HCT116 (cell line): ENCODE measurements at regions not wholly inside any gene's neighbourhood (a gene's known extent, or its start where the extent isn't known, plus 50 kb on each side); places are given as distances from the start of the nearest gene placed in this dataset.

Experiments
- ATAC-seq: fragments of 200-7000 bp; cut with Tn5 transposase; 2 replicates; pipeline ENCODE4 v1.9.1; 2020; ENCODE audit warnings: mild to moderate bottlenecking, moderate library complexity
- BruUV-seq: library from RNA; stranded (reverse); fragments of 400-500 nt; replicated peaks from 2 replicates; lab custom pipeline; 2021; lab: Mats Ljungman, UMichigan
- CTCF ChIA-PET: fragments of 300-600 bp; sonication (Branson Sonifier 250); formaldehyde crosslinking; loops from one replicate; lab custom pipeline; 2021; ENCODE audit warnings: antibody characterized with exemption; lab: Charles Lee
- POLR2A ChIA-PET: fragments of 300-600, 350-600 bp; sonication (Branson Sonifier 250); formaldehyde crosslinking; loops from one replicate; lab custom pipeline; 2021; ENCODE audit warnings: antibody characterized with exemption; lab: Charles Lee
- RAD21 ChIA-PET, 2 experiments: fragments of 300-600 bp; sonication (Branson Sonifier 250); formaldehyde crosslinking; loops; one replicate each; lab custom pipeline; 2023; ENCODE audit warnings: low total read pairs in 2 of 2; ENCODE audit not compliant: uncharacterized antibody in 2 of 2, unreplicated experiment in 2 of 2, low non-redundant PET in 1 of 2; lab: Charles Lee
- DNase-seq: peaks from one replicate; pipeline ENCODE4 v3.0.0-alpha.2; 2010; ENCODE audit warnings: low read depth, low spot score
- H2AFZ ChIP-seq: fragments of 200-600 bp; shearing (Covaris generic), sonication (generic); 2 replicates; pipeline ENCODE4 v1.6.1; 2017; ENCODE audit warnings: low read depth, mixed run types, mixed read lengths, antibody characterized with exemption, low read length; ENCODE audit not compliant: poor library complexity, severe bottlenecking
- H3K27ac ChIP-seq: 2 replicates; pipeline ENCODE4 v1.5.1; 2012; ENCODE audit warnings: low read depth, low read length
- H3K27me3 ChIP-seq: fragments of 200-600 bp; sonication (generic); 2 replicates; pipeline ENCODE4 v1.6.1; 2016; ENCODE audit warnings: mixed run types, low read length, mixed read lengths; ENCODE audit not compliant: insufficient read depth
- H3K36me3 ChIP-seq, 2 experiments: fragments of 200-500 bp in 1 of 2; fragments of 200-600 bp in 1 of 2; sonication (Bioruptor generic) in 1 of 2; sonication (generic) in 1 of 2; 2 replicates each; pipeline versions ENCODE4 v1.5.1 to v1.6.1; 2014 to 2016; ENCODE audit warnings: low read length in 2 of 2, inconsistent platforms in 1 of 2, mixed read lengths in 1 of 2, mixed run types in 1 of 2; ENCODE audit not compliant: insufficient read depth in 2 of 2, control insufficient read depth in 1 of 2
- H3K4me1 ChIP-seq, 2 experiments: fragments of 200-600 bp in 1 of 2; sonication (generic) in 1 of 2; 2 replicates each; pipeline versions ENCODE4 v1.5.1 to v1.6.1; 2012 to 2017; ENCODE audit warnings: low read length in 2 of 2, inconsistent platforms in 1 of 2, mild to moderate bottlenecking in 1 of 2, mixed read lengths in 1 of 2, mixed run types in 1 of 2, moderate library complexity in 1 of 2; ENCODE audit not compliant: insufficient read depth in 2 of 2, control insufficient read depth in 1 of 2
- H3K4me2 ChIP-seq: fragments of 200-600 bp; sonication (generic); 2 replicates; pipeline ENCODE4 v1.6.1; 2017; ENCODE audit warnings: mixed run types, low read length, mixed read lengths
- H3K4me3 ChIP-seq, 2 experiments: fragments of 200-600 bp in 1 of 2; sonication (generic) in 1 of 2; replicated peaks in 1 of 2; 2 replicates each; pipeline ENCODE4 v1.5.1; 2011 to 2016; ENCODE audit warnings: low read length in 2 of 2, control low read depth in 1 of 2, low read depth in 1 of 2, mild to moderate bottlenecking in 1 of 2, mixed read lengths in 1 of 2, mixed run types in 1 of 2
- H3K79me2 ChIP-seq: fragments of 200-600 bp; sonication (generic); 2 replicates; pipeline ENCODE4 v1.6.1; 2017; ENCODE audit warnings: mild to moderate bottlenecking, mixed run types, low read length, moderate library complexity, mixed read lengths; ENCODE audit not compliant: insufficient read depth
- H3K9ac ChIP-seq: fragments of 200-600 bp; sonication (generic); 2 replicates; pipeline ENCODE4 v1.6.1; 2016; ENCODE audit warnings: low read length, mixed read lengths
- H3K9me2 ChIP-seq: fragments of 200-600 bp; sonication (generic), shearing (Covaris generic); 2 replicates; pipeline ENCODE4 v1.6.1; 2017; ENCODE audit warnings: mixed run types, mild to moderate bottlenecking, moderate library complexity; ENCODE audit not compliant: insufficient read depth
- H3K9me3 ChIP-seq, 2 experiments: fragments of 200-500 bp in 1 of 2; fragments of 200-600 bp in 1 of 2; sonication (Bioruptor generic) in 1 of 2; sonication (generic) in 1 of 2; 2 replicates each; pipeline ENCODE4 v1.6.1; 2014 to 2017; ENCODE audit warnings: low read length in 2 of 2, mixed read lengths in 2 of 2, inconsistent platforms in 1 of 2, low read depth in 1 of 2, mild to moderate bottlenecking in 1 of 2, mixed run types in 1 of 2, moderate library complexity in 1 of 2; ENCODE audit not compliant: control insufficient read depth in 1 of 2, insufficient read depth in 1 of 2
- H4K20me1 ChIP-seq: fragments of 200-600 bp; sonication (generic), shearing (Covaris generic); 2 replicates; pipeline ENCODE4 v1.6.1; 2017; ENCODE audit warnings: mixed run types, mild to moderate bottlenecking, moderate library complexity; ENCODE audit not compliant: insufficient read depth
- CBX3 ChIP-seq: IDR thresholded peaks from 2 replicates; pipeline ENCODE4 v1.6.1; 2012; ENCODE audit warnings: low read depth
- EGR1 ChIP-seq: IDR thresholded peaks from 2 replicates; pipeline ENCODE4 v1.6.1; 2012; ENCODE audit warnings: low read depth
- ELF1 ChIP-seq: IDR thresholded peaks from 2 replicates; pipeline ENCODE4 v1.6.1; 2012; ENCODE audit warnings: low read depth, borderline replicate concordance
- EZH2 ChIP-seq: fragments of 200-600 bp; sonication (generic); IDR thresholded peaks from 2 replicates; pipeline ENCODE4 v1.6.1; 2017; ENCODE audit warnings: antibody characterized with exemption, mixed run types
- EZH2phosphoT487 ChIP-seq: fragments of 200-600 bp; IDR thresholded peaks from 2 replicates; pipeline ENCODE4 v1.6.1; 2018; ENCODE audit warnings: antibody characterized with exemption, borderline replicate concordance
- JUND ChIP-seq: IDR thresholded peaks from 2 replicates; pipeline ENCODE4 v1.6.1; 2012
- POLR2A ChIP-seq: IDR thresholded peaks from 2 replicates; pipeline ENCODE4 v1.7.0; 2011; ENCODE audit warnings: borderline replicate concordance; ENCODE audit not compliant: insufficient read depth, insufficient read length; ENCODE audit errors: extremely low read depth
- POLR2AphosphoS5 ChIP-seq: IDR thresholded peaks from 2 replicates; pipeline ENCODE4 v1.6.1; 2011; ENCODE audit warnings: mild to moderate bottlenecking, low read depth, low read length, moderate library complexity
- RAD21 ChIP-seq: IDR thresholded peaks from 2 replicates; pipeline ENCODE4 v1.6.1; 2012; ENCODE audit warnings: low read depth, mild to moderate bottlenecking
- SRF ChIP-seq: IDR thresholded peaks from 2 replicates; pipeline ENCODE4 v1.6.1; 2012; ENCODE audit warnings: low read depth
- TCF7L2 ChIP-seq: IDR thresholded peaks from 2 replicates; pipeline ENCODE4 v1.7.0; 2011; ENCODE audit warnings: borderline replicate concordance, inconsistent platforms; ENCODE audit not compliant: insufficient read depth, insufficient read length; ENCODE audit errors: extremely low read depth
- ZFX ChIP-seq: fragments of 450-650 bp; IDR thresholded peaks from 2 replicates; pipeline ENCODE4 v1.6.1; 2017
- ZNF274 ChIP-seq: fragments of 200-500 bp; sonication (Bioruptor generic); IDR thresholded peaks from 2 replicates; pipeline ENCODE4 v1.6.1; 2014; ENCODE audit warnings: mild to moderate bottlenecking, low read depth, low read length, inconsistent platforms
- intact Hi-C: fragments of 100-400 bp; cut with micrococcal nuclease; formaldehyde crosslinking; loops from 2 replicates; pipeline ENCODE4 v1.10.0; 2022
- TF ChIP-seq, protein P1 (sequence below): IDR thresholded peaks from 2 replicates; pipeline ENCODE4 v1.6.1; 2011; ENCODE audit warnings: mild to moderate bottlenecking, low read length, moderate library complexity; ENCODE audit not compliant: insufficient replicate concordance; ENCODE audit errors: extremely low read depth
- TF ChIP-seq, protein P2 (sequence below): IDR thresholded peaks from 2 replicates; pipeline ENCODE4 v1.6.1; 2012
- TF ChIP-seq, protein P3 (sequence below): IDR thresholded peaks from 2 replicates; pipeline ENCODE4 v1.6.1; 2012; ENCODE audit warnings: low read depth
- TF ChIP-seq, protein P4 (sequence below): IDR thresholded peaks from 2 replicates; pipeline ENCODE4 v1.6.1; 2012
- TF ChIP-seq, protein P5 (sequence below), 3 experiments: fragments of 200-600 bp in 1 of 3; sonication (generic) in 1 of 3; IDR thresholded peaks in 2 of 3; conservative IDR thresholded peaks in 1 of 3; 2 replicates each; pipeline ENCODE4 v1.5.1; 2012 to 2017; ENCODE audit warnings: low read depth in 2 of 3, low read length in 2 of 3, antibody characterized with exemption in 1 of 3, borderline replicate concordance in 1 of 3, control low read depth in 1 of 3, mild to moderate bottlenecking in 1 of 3, mixed read lengths in 1 of 3, mixed run types in 1 of 3, moderate library complexity in 1 of 3; ENCODE audit not compliant: insufficient read depth in 1 of 3

DNA sequence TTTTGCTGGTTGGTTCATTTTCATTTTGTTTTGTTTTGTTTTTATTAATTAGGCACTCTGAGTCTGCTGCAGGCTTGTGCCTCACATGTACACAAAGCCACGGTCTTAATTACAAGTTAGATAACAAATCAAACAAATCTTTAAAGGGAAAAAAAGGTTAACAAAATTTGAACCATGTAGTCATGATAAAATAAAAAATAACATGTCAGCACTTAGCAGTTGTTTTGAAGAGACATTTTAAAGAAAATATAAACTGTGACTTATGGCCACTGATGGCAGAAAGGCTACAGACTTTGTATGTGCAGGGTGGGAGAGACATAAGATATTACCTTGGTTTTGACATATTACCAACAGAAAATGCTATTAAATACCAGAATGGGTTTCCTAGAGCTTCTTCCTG lies 1035.4 kb downstream of the TUSC7 start (continued):
- TF ChIP-seq CBX3 (no peak), SRF (no peak), POLR2AphosphoS5 (no peak)
- TF ChIP-seq, all 23 proteins: peak for 0

DNA sequence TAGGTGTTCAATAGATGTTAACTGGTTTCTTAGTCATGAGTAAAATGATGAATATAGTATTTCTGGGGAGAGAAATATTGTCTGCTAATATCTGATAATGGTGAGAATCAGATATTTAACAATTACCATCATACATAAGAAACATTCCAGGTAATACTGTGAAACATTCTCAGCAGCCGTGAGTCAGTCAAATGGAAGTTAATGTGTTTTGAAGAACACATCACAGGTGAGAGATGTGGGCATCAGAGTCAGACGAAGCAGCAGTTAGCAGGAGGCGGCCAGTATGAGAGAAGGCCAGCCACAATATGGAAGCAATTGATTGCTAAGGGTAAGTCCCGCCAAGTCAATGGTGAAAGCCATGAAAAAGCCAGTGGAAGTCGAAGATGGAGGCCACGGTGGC lies 1035.9 kb downstream of the TUSC7 start:
- ATAC-seq (no peak), DNase-seq (no peak)
- CTCF ChIA-PET: no interaction called here
- H4K20me1 ChIP-seq: no peaks in the 10 kb centered on the region
- H3K9me2 ChIP-seq: no peaks in the 10 kb centered on the region
- POLR2A ChIA-PET: no interaction called here
- peaks cover 21% of the 10 kb centered on the region; the same call in 1 of the 2 replicates for H3K27me3 ChIP-seq
- intact Hi-C loops: no loop called here
- no peaks in the 10 kb centered on the region; a peak in 1 of 4 replicates for H3K9me3 ChIP-seq
- H3K4me2 ChIP-seq: no peak overlapping the region
- H3K4me1 ChIP-seq: no peaks in the 10 kb centered on the region
- no peaks in the 10 kb centered on the region for H3K79me2 ChIP-seq
- H3K36me3 ChIP-seq: no peaks in the 10 kb centered on the region
- no peak overlapping the region for H3K9ac ChIP-seq
- TF ChIP-seq, protein P1, sequence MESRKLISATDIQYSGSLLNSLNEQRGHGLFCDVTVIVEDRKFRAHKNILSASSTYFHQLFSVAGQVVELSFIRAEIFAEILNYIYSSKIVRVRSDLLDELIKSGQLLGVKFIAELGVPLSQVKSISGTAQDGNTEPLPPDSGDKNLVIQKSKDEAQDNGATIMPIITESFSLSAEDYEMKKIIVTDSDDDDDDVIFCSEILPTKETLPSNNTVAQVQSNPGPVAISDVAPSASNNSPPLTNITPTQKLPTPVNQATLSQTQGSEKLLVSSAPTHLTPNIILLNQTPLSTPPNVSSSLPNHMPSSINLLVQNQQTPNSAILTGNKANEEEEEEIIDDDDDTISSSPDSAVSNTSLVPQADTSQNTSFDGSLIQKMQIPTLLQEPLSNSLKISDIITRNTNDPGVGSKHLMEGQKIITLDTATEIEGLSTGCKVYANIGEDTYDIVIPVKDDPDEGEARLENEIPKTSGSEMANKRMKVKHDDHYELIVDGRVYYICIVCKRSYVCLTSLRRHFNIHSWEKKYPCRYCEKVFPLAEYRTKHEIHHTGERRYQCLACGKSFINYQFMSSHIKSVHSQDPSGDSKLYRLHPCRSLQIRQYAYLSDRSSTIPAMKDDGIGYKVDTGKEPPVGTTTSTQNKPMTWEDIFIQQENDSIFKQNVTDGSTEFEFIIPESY: no peak
- no peak for TF ChIP-seq ZNF274
- TF ChIP-seq EZH2phosphoT487: no peak
- no peak for TF ChIP-seq EZH2
- TF ChIP-seq ZFX: no peak
- TF ChIP-seq TCF7L2: no peak
- TF ChIP-seq, protein P2, sequence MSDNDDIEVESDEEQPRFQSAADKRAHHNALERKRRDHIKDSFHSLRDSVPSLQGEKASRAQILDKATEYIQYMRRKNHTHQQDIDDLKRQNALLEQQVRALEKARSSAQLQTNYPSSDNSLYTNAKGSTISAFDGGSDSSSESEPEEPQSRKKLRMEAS: no peak
- no peak for TF ChIP-seq ELF1
- TF ChIP-seq, protein P3, sequence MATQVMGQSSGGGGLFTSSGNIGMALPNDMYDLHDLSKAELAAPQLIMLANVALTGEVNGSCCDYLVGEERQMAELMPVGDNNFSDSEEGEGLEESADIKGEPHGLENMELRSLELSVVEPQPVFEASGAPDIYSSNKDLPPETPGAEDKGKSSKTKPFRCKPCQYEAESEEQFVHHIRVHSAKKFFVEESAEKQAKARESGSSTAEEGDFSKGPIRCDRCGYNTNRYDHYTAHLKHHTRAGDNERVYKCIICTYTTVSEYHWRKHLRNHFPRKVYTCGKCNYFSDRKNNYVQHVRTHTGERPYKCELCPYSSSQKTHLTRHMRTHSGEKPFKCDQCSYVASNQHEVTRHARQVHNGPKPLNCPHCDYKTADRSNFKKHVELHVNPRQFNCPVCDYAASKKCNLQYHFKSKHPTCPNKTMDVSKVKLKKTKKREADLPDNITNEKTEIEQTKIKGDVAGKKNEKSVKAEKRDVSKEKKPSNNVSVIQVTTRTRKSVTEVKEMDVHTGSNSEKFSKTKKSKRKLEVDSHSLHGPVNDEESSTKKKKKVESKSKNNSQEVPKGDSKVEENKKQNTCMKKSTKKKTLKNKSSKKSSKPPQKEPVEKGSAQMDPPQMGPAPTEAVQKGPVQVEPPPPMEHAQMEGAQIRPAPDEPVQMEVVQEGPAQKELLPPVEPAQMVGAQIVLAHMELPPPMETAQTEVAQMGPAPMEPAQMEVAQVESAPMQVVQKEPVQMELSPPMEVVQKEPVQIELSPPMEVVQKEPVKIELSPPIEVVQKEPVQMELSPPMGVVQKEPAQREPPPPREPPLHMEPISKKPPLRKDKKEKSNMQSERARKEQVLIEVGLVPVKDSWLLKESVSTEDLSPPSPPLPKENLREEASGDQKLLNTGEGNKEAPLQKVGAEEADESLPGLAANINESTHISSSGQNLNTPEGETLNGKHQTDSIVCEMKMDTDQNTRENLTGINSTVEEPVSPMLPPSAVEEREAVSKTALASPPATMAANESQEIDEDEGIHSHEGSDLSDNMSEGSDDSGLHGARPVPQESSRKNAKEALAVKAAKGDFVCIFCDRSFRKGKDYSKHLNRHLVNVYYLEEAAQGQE: no peak
- TF ChIP-seq, protein P4, sequence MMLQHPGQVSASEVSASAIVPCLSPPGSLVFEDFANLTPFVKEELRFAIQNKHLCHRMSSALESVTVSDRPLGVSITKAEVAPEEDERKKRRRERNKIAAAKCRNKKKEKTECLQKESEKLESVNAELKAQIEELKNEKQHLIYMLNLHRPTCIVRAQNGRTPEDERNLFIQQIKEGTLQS: no peak
- TF ChIP-seq POLR2A: no peak
- no peak for TF ChIP-seq RAD21
- TF ChIP-seq JUND: no peak
- TF ChIP-seq EGR1: no peak
- no peak for TF ChIP-seq POLR2AphosphoS5
- TF ChIP-seq, protein P5, sequence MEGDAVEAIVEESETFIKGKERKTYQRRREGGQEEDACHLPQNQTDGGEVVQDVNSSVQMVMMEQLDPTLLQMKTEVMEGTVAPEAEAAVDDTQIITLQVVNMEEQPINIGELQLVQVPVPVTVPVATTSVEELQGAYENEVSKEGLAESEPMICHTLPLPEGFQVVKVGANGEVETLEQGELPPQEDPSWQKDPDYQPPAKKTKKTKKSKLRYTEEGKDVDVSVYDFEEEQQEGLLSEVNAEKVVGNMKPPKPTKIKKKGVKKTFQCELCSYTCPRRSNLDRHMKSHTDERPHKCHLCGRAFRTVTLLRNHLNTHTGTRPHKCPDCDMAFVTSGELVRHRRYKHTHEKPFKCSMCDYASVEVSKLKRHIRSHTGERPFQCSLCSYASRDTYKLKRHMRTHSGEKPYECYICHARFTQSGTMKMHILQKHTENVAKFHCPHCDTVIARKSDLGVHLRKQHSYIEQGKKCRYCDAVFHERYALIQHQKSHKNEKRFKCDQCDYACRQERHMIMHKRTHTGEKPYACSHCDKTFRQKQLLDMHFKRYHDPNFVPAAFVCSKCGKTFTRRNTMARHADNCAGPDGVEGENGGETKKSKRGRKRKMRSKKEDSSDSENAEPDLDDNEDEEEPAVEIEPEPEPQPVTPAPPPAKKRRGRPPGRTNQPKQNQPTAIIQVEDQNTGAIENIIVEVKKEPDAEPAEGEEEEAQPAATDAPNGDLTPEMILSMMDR (IDR thresholded peaks at IDR 0.05 in 2 of 3, conservative IDR thresholded peaks at IDR 0.05 in 1 of 3; ENCODE audit: borderline replicate concordance in 1 of 3, insufficient read depth in 1 of 3, low read depth in 2 of 3, low read length in 2 of 3): no peak
- TF ChIP-seq, all 23 proteins: peak for 0
- RAD21 ChIA-PET: no interaction called here
- Histone ChIP-seq H2AFZ (no peak overlapping the region), H3K27ac (no peak overlapping the region), H3K4me3 (no peak overlapping the region)
- BruUV-seq: no TSS peak
